IMR-90 (cell line): ENCODE measurements at regions not wholly inside any gene's neighbourhood (a gene's known extent, or its start where the extent isn't known, plus 50 kb on each side); places are given as distances from the start of the nearest gene placed in this dataset.

ENCODE experiments used
- BHLHE40 ChIP-seq: fragments of 150-350 bp; IDR thresholded peaks from 2 replicates; pipeline ENCODE4 v1.6.1; 2016; ENCODE audit warnings: mild to moderate bottlenecking, low read depth, low read length
- CEBPB ChIP-seq: IDR thresholded peaks from 2 replicates; pipeline ENCODE4 v1.6.1; 2012; ENCODE audit warnings: low read depth, low read length, improper control_type of control experiment
- CTCF ChIP-seq: conservative IDR thresholded peaks from 2 replicates; pipeline ENCODE4 v1.5.1; 2012; ENCODE audit warnings: mild to moderate bottlenecking, low read depth, low read length, improper control_type of control experiment
- MAFK ChIP-seq: IDR thresholded peaks from 2 replicates; pipeline ENCODE4 v1.6.1; 2012; ENCODE audit warnings: low read depth, low read length, improper control_type of control experiment
- MXI1 ChIP-seq: IDR thresholded peaks from 2 replicates; pipeline ENCODE4 v1.6.1; 2012; ENCODE audit warnings: low read depth, mild to moderate bottlenecking, low read length, moderate library complexity, borderline replicate concordance
- POLR2A ChIP-seq: IDR thresholded peaks from 2 replicates; pipeline ENCODE4 v1.6.1; 2012; ENCODE audit warnings: mild to moderate bottlenecking, low read depth, low read length
- RAD21 ChIP-seq: IDR thresholded peaks from 2 replicates; pipeline ENCODE4 v1.6.1; 2012; ENCODE audit warnings: low read length, improper control_type of control experiment
- RCOR1 ChIP-seq: IDR thresholded peaks from 2 replicates; pipeline ENCODE4 v1.6.1; 2012; ENCODE audit warnings: mild to moderate bottlenecking, low read length, improper control_type of control experiment; ENCODE audit not compliant: insufficient replicate concordance

GRCh38 chr13:56653043-56653442 is 487.7 kb upstream of the PRR20A start:
- TF ChIP-seq BHLHE40 (no peak), CTCF (no peak), MXI1 (no peak), POLR2A (no peak), MAFK (no peak), RCOR1 (no peak), RAD21 (no peak), CEBPB (no peak)
